H1 (cell line): ENCODE measurements at regions not wholly inside any gene's neighbourhood (a gene's known extent, or its start where the extent isn't known, plus 50 kb on each side); places are given as distances from the start of the nearest gene placed in this dataset.

Experiments
- CTCF ChIA-PET: fragments of 300-600 bp; sonication (Branson Sonifier 250); formaldehyde crosslinking; loops from one replicate; lab custom pipeline; 2021; ENCODE audit not compliant: partially characterized antibody; lab: Charles Lee
- POLR2A ChIA-PET: fragments of 300-600 bp; sonication (Branson Sonifier 250); formaldehyde crosslinking; loops from one replicate; lab custom pipeline; 2021; ENCODE audit warnings: inconsistent platforms; ENCODE audit not compliant: partially characterized antibody; lab: Charles Lee
- DNase-seq, 2 experiments: peaks; one replicate each; pipeline versions ENCODE4 v3.0.0 to v3.0.0-alpha.2; 2010 to 2022; ENCODE audit warnings: low spot score in 2 of 2, low read depth in 1 of 2, mixed read lengths in 1 of 2
- FAIRE-seq: peaks from 2 replicates; lab custom pipeline; 2011; peaks lifted over from hg19 to GRCh38; lab: Jason Lieb, UNC
- H2AFZ ChIP-seq: 2 replicates; pipeline ENCODE4 v1.8.1; 2012; ENCODE audit warnings: low read length, inconsistent platforms
- H2AK5ac ChIP-seq: 2 replicates; pipeline ENCODE4 v1.6.1; 2013; ENCODE audit warnings: low read depth, low read length
- H2BK120ac ChIP-seq: replicated peaks from 2 replicates; pipeline ENCODE3; 2013; ENCODE audit warnings: low read depth, low read length, inconsistent platforms
- H2BK12ac ChIP-seq: 2 replicates; pipeline ENCODE4 v1.6.1; 2013; ENCODE audit warnings: low read depth, low read length
- H2BK15ac ChIP-seq: 2 replicates; pipeline ENCODE4 v1.6.1; 2013; ENCODE audit warnings: low read length
- H2BK20ac ChIP-seq: 2 replicates; pipeline ENCODE4 v1.6.1; 2013; ENCODE audit warnings: low read length
- H2BK5ac ChIP-seq: 2 replicates; pipeline ENCODE4 v1.6.1; 2013; ENCODE audit warnings: low read depth, low read length
- H3K14ac ChIP-seq: 2 replicates; pipeline ENCODE4 v1.6.1; 2013; ENCODE audit warnings: inconsistent platforms; ENCODE audit not compliant: insufficient read length
- H3K18ac ChIP-seq: 2 replicates; pipeline ENCODE4 v1.6.1; 2013; ENCODE audit warnings: low read length; ENCODE audit errors: extremely low read depth
- H3K23ac ChIP-seq: 2 replicates; pipeline ENCODE4 v1.6.1; 2013; ENCODE audit warnings: inconsistent platforms; ENCODE audit not compliant: insufficient read length
- H3K23me2 ChIP-seq: 2 replicates; pipeline ENCODE4 v1.6.1; 2013; ENCODE audit warnings: low read depth, low read length
- H3K27ac ChIP-seq: 2 replicates; pipeline ENCODE4 v1.6.1; 2011; ENCODE audit warnings: low read depth, low read length, inconsistent platforms
- H3K27me3 ChIP-seq, 4 experiments: replicated peaks in 1 of 4; 1 replicate in 1 of 4; 2 replicates in 3 of 4; pipeline versions ENCODE4 v1.6.1 to v1.8.1; 2011 to 2013; ENCODE audit warnings: low read length in 3 of 4, mild to moderate bottlenecking in 3 of 4, inconsistent platforms in 2 of 4, mixed read lengths in 2 of 4, moderate library complexity in 1 of 4; ENCODE audit not compliant: control insufficient read depth in 3 of 4, insufficient read depth in 3 of 4; ENCODE audit errors: extremely low read depth in 1 of 4
- H3K36me3 ChIP-seq, 4 experiments: 2 replicates each; pipeline versions ENCODE4 v1.6.1 to v1.8.1; 2011 to 2013; ENCODE audit warnings: mild to moderate bottlenecking in 4 of 4, low read length in 3 of 4, moderate library complexity in 2 of 4, control low read depth in 1 of 4, inconsistent platforms in 1 of 4; ENCODE audit not compliant: insufficient read depth in 4 of 4, control insufficient read depth in 2 of 4
- H3K4ac ChIP-seq: replicated peaks from 2 replicates; pipeline ENCODE3; 2013; ENCODE audit warnings: low read length, low read depth, mixed read lengths, inconsistent platforms; ENCODE audit not compliant: insufficient read length
- H3K4me1 ChIP-seq, 4 experiments: replicated peaks in 1 of 4; 1 replicate in 1 of 4; 2 replicates in 3 of 4; pipeline versions ENCODE4 v1.6.1 to v1.8.1; 2011 to 2013; ENCODE audit warnings: low read length in 3 of 4, inconsistent platforms in 2 of 4, mixed read lengths in 1 of 4; ENCODE audit not compliant: insufficient read depth in 4 of 4, control insufficient read depth in 3 of 4
- H3K4me2 ChIP-seq, 2 experiments: 2 replicates each; pipeline versions ENCODE4 v1.6.1 to v1.8.1; 2011 to 2013; ENCODE audit warnings: low read depth in 2 of 2, low read length in 2 of 2, control low read depth in 1 of 2, inconsistent platforms in 1 of 2, mild to moderate bottlenecking in 1 of 2; ENCODE audit not compliant: insufficient read depth in 1 of 2
- H3K4me3 ChIP-seq, 4 experiments: fragments of 200-600, 300-600 bp in 1 of 4; sonication (generic), shearing (Covaris generic), sonication (Bioruptor Twin) in 1 of 4; 2 replicates each; pipeline versions ENCODE4 v1.5.1 to v1.8.1; 2011 to 2016; ENCODE audit warnings: low read length in 4 of 4, low read depth in 3 of 4, control low read depth in 2 of 4, inconsistent platforms in 2 of 4, mild to moderate bottlenecking in 2 of 4, mixed read lengths in 1 of 4, moderate library complexity in 1 of 4; ENCODE audit not compliant: insufficient read depth in 2 of 4; ENCODE audit errors: extremely low read depth in 1 of 4
- H3K56ac ChIP-seq: replicated peaks from 2 replicates; pipeline ENCODE3; 2013; ENCODE audit warnings: low read depth, mild to moderate bottlenecking, mixed read lengths, low read length, inconsistent platforms; ENCODE audit not compliant: insufficient read length
- H3K79me1 ChIP-seq: 2 replicates; pipeline ENCODE4 v1.6.1; 2013; ENCODE audit warnings: low read depth, low read length, control low read depth
- H3K79me2 ChIP-seq, 2 experiments: 2 replicates each; pipeline versions ENCODE4 v1.6.1 to v1.8.1; 2012 to 2013; ENCODE audit warnings: low read length in 2 of 2, mild to moderate bottlenecking in 2 of 2, inconsistent platforms in 1 of 2; ENCODE audit not compliant: insufficient read depth in 2 of 2, control insufficient read depth in 1 of 2
- H3K9ac ChIP-seq, 4 experiments: replicated peaks in 1 of 4; 1 replicate in 1 of 4; 2 replicates in 3 of 4; pipeline versions ENCODE4 v1.6.1 to v1.8.1; 2011 to 2013; ENCODE audit warnings: low read depth in 3 of 4, low read length in 3 of 4, control low read depth in 2 of 4, mild to moderate bottlenecking in 2 of 4, moderate library complexity in 2 of 4, inconsistent platforms in 1 of 4; ENCODE audit errors: extremely low read depth in 1 of 4
- H3K9me3 ChIP-seq, 2 experiments: 2 replicates each; pipeline versions ENCODE4 v1.6.1 to v1.8.1; 2012 to 2013; ENCODE audit warnings: mild to moderate bottlenecking in 2 of 2, moderate library complexity in 2 of 2, control low read depth in 1 of 2, inconsistent platforms in 1 of 2, low read depth in 1 of 2, low read length in 1 of 2, mixed read lengths in 1 of 2; ENCODE audit not compliant: insufficient read depth in 2 of 2
- H4K20me1 ChIP-seq, 2 experiments: replicated peaks in 1 of 2; 2 replicates each; pipeline versions ENCODE3 to v1.8.1; 2011 to 2013; ENCODE audit warnings: inconsistent platforms in 2 of 2, low read length in 2 of 2, mild to moderate bottlenecking in 1 of 2; ENCODE audit not compliant: insufficient read depth in 2 of 2, control insufficient read depth in 1 of 2
- H4K5ac ChIP-seq: 2 replicates; pipeline ENCODE4 v1.6.1; 2013; ENCODE audit warnings: low read length, low read depth, mixed read lengths, inconsistent platforms; ENCODE audit not compliant: insufficient read length
- H4K8ac ChIP-seq: 2 replicates; pipeline ENCODE4 v1.8.0; 2013; ENCODE audit warnings: mild to moderate bottlenecking, moderate library complexity, low read length, inconsistent platforms; ENCODE audit not compliant: insufficient read depth; ENCODE audit errors: extremely low read depth
- H4K91ac ChIP-seq: replicated peaks from 2 replicates; pipeline ENCODE3; 2013; ENCODE audit warnings: low read length, mixed read lengths, inconsistent platforms; ENCODE audit not compliant: insufficient read length
- ATF3 ChIP-seq: IDR thresholded peaks from 2 replicates; pipeline ENCODE4 v1.6.1; 2011; ENCODE audit warnings: low read depth, mild to moderate bottlenecking, low read length; ENCODE audit not compliant: insufficient read depth
- CEBPB ChIP-seq: IDR thresholded peaks from 2 replicates; pipeline ENCODE4 v1.6.1; 2012; ENCODE audit warnings: low read depth, low read length
- CTCF ChIP-seq, 3 experiments: IDR thresholded peaks; 1 replicate in 2 of 3; 2 replicates in 1 of 3; pipeline versions ENCODE4 v1.5.1 to v1.6.1; 2011; ENCODE audit warnings: low read length in 3 of 3, mild to moderate bottlenecking in 3 of 3, inconsistent platforms in 2 of 3, low read depth in 1 of 3, moderate library complexity in 1 of 3; ENCODE audit not compliant: insufficient read depth in 1 of 3; ENCODE audit errors: control extremely low read depth in 1 of 3
- E2F6 ChIP-seq: IDR thresholded peaks from 2 replicates; pipeline ENCODE4 v1.6.1; 2012; ENCODE audit warnings: inconsistent platforms
- GABPA ChIP-seq: IDR thresholded peaks from 2 replicates; pipeline ENCODE4 v1.6.1; 2011; ENCODE audit warnings: mild to moderate bottlenecking, low read length, moderate library complexity, borderline replicate concordance; ENCODE audit not compliant: insufficient read depth
- KDM1A ChIP-seq: fragments of 200-600, 300-600 bp; sonication (generic); IDR thresholded peaks from 2 replicates; pipeline ENCODE4 v1.7.1; 2016; ENCODE audit warnings: mild to moderate bottlenecking, low read length, borderline replicate concordance
- SP1 ChIP-seq: IDR thresholded peaks from 2 replicates; pipeline ENCODE4 v1.6.1; 2011; ENCODE audit warnings: low read depth, low read length
- WGBS, 2 experiments: shearing (Covaris generic) in 1 of 2; methylation state at CpG; one replicate each; pipeline versions ENCODE4 v1.1.6 to v1.1.7; 2013 to 2015; ENCODE audit warnings: low lambda C conversion rate in 2 of 2, mixed read lengths in 2 of 2, inconsistent platforms in 1 of 2, low coverage in 1 of 2, missing lambda C conversion rate in 1 of 2; ENCODE audit not compliant: insufficient replicate concordance in 2 of 2, insufficient coverage in 1 of 2, insufficient read length in 1 of 2; ENCODE audit errors: extremely low coverage in 1 of 2, missing lambda C conversion rate in 1 of 2; 5-methylcytosine and 5-hydroxymethylcytosine counted together

- H2BK120ac ChIP-seq, result no peak overlapping the region
- FAIRE-seq, result no peak
- no peak for DNase-seq
- H4K91ac ChIP-seq, result no peak overlapping the region
- H3K79me2 ChIP-seq, result no peaks in the 10 kb centered on the region
- H3K14ac ChIP-seq, result no peak overlapping the region
- H3K27me3 ChIP-seq, result no peaks in the 10 kb centered on the region
- H3K27ac ChIP-seq, result no peak overlapping the region
- no peaks in the 10 kb centered on the region for H4K20me1 ChIP-seq
- no peak overlapping the region for H3K23ac ChIP-seq
- no peak overlapping the region for H3K4me3 ChIP-seq
- H3K9ac ChIP-seq, result no peak overlapping the region
- H4K5ac ChIP-seq, result no peak overlapping the region
- no peak overlapping the region for H3K18ac ChIP-seq
- no peak overlapping the region for H2BK15ac ChIP-seq
- H3K23me2 ChIP-seq, result no peaks in the 10 kb centered on the region
- CTCF ChIA-PET, result interaction anchor here (0.9 to 1.2 kb wide), 2 partner anchors 21 to 22 kb away, joined by 3 to 4 read pairs; no protein-coding TSS in a partner anchor
- no peak overlapping the region for H3K4me2 ChIP-seq
- H2AK5ac ChIP-seq, result no peak overlapping the region
- H4K8ac ChIP-seq, result no peak overlapping the region
- H3K4me1 ChIP-seq, result no peaks in the 10 kb centered on the region
- no peak overlapping the region for H3K56ac ChIP-seq
- H2AFZ ChIP-seq, result no peak overlapping the region
- H2BK20ac ChIP-seq, result no peak overlapping the region
- no peak overlapping the region for H2BK12ac ChIP-seq
- H3K36me3 ChIP-seq, result no peaks in the 10 kb centered on the region
- POLR2A ChIA-PET, result interaction anchor here (0.6 kb wide), 1 partner anchor 233 kb away, joined by 3 read pairs; no protein-coding TSS in a partner anchor
- peaks cover 0 to 4% of the 10 kb centered on the region in 2 experiments; a peak in 1 of 4 replicates for H3K9me3 ChIP-seq
- WGBS, 2 experiments, result 84% methylated on average over 8 of the region's 14 CpGs; no CpG with 5 or more reads in 1 of the 2 experiments
- H3K4ac ChIP-seq, result peak overlapping the region; percentile 23
- H3K79me1 ChIP-seq, result no peaks in the 10 kb centered on the region
- no peak overlapping the region for H2BK5ac ChIP-seq
- no peak for TF ChIP-seq CTCF (IDR thresholded peaks at IDR 0.05; ENCODE audit: control extremely low read depth in 1 of 3, insufficient read depth in 1 of 3, low read depth in 1 of 3, low read length in 3 of 3)
- no peak for TF ChIP-seq ATF3
- no peak for TF ChIP-seq SP1
- TF ChIP-seq CEBPB, result no peak
- TF ChIP-seq GABPA, result no peak
- TF ChIP-seq E2F6, result 0 out of 2 replicates have a peak, but pooled peaks have one; percentile 25
- TF ChIP-seq KDM1A, result 0 out of 2 replicates have a peak, but pooled peaks have one; percentile 21
Observed at GRCh38 chr14:104353221-104353920, 215.0 kb downstream of the KIF26A start.
